IPS-20b (cell line): ENCODE measurements at regions not wholly inside any gene's neighbourhood (a gene's known extent, or its start where the extent isn't known, plus 50 kb on each side); places are given as distances from the start of the nearest gene placed in this dataset.

Experiments used
- H3K27ac ChIP-seq: one replicate; pipeline ENCODE4 v1.5.1; 2013; ENCODE audit warnings: low read length
- H3K27me3 ChIP-seq: 2 replicates; pipeline ENCODE4 v1.6.1; 2013; ENCODE audit warnings: mild to moderate bottlenecking, low read length, inconsistent platforms; ENCODE audit not compliant: insufficient read depth
- H3K36me3 ChIP-seq: 2 replicates; pipeline ENCODE4 v1.6.1; 2013; ENCODE audit warnings: low read depth, mild to moderate bottlenecking, inconsistent platforms, low read length, moderate library complexity; ENCODE audit not compliant: insufficient read depth
- H3K4me1 ChIP-seq: 2 replicates; pipeline ENCODE4 v1.6.1; 2013; ENCODE audit warnings: mild to moderate bottlenecking, control low read depth, inconsistent platforms, low read length, moderate library complexity; ENCODE audit not compliant: insufficient read depth
- H3K4me3 ChIP-seq: 2 replicates; pipeline ENCODE4 v1.5.1; 2013; ENCODE audit warnings: mild to moderate bottlenecking, low read length, inconsistent platforms
- H3K9ac ChIP-seq: 2 replicates; pipeline ENCODE4 v1.6.1; 2013; ENCODE audit warnings: low read depth, mild to moderate bottlenecking, inconsistent platforms, low read length, moderate library complexity
- H3K9me3 ChIP-seq: 2 replicates; pipeline ENCODE4 v1.6.1; 2013; ENCODE audit warnings: mild to moderate bottlenecking, low read depth, low read length, inconsistent platforms; ENCODE audit not compliant: insufficient read depth

GRCh38 chr2:103734911-103735310 lies 973.1 kb downstream of the TMEM182 start:
- no peaks in the 10 kb centered on the region; the same call in 1 of the 2 replicates for H3K4me1 ChIP-seq
- no peak overlapping the region for H3K9ac ChIP-seq
- H3K27ac ChIP-seq, result no peak overlapping the region
- no peaks in the 10 kb centered on the region for H3K36me3 ChIP-seq
- H3K4me3 ChIP-seq, result no peak overlapping the region
- H3K9me3 ChIP-seq, result no peaks in the 10 kb centered on the region; the same call in 1 of the 2 replicates
- no peaks in the 10 kb centered on the region for H3K27me3 ChIP-seq

- Histone ChIP-seq H3K27ac (no peak overlapping the region), H3K9me3 (no peaks in the 10 kb centered on the region; the same call in 1 of the 2 replicates), H3K4me1 (no peaks in the 10 kb centered on the region; the same call in 1 of the 2 replicates)
Measured at GRCh38 chr2:103738108-103738507, 976.3 kb downstream of the TMEM182 start.

DNA sequence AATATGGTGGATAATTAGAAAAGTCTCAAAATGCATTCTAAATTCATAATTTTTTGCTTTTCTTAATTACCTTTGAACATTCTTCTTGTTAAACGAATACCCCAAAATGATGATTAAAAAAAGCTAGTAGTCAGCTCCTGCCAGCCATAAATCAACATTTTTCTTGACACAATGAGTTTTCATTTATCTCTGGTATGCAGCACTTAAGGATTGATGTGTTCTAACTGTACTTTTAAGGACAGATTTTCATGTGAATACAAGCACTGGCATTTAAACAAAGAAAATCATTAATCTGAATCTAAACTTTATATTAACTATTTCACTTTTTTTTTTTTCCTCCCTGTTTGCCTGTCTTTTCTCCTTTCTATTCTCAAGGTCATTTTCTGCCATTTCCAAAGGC lies 976.8 kb downstream of the TMEM182 start:
- Histone ChIP-seq H3K36me3 (no peaks in the 10 kb centered on the region), H3K27ac (no peak overlapping the region)

More at GRCh38 chr2:103738108-103738507, 976.3 kb downstream of the TMEM182 start:
- no peak overlapping the region for H3K4me3 ChIP-seq
- no peaks in the 10 kb centered on the region for H3K36me3 ChIP-seq
- H3K9ac ChIP-seq, result no peak overlapping the region
- no peaks in the 10 kb centered on the region for H3K27me3 ChIP-seq

GRCh38 chr2:103739186-103739585 lies 977.4 kb downstream of the TMEM182 start:
- no peak overlapping the region for H3K9ac ChIP-seq
- H3K9me3 ChIP-seq, result no peaks in the 10 kb centered on the region

More for the DNA sequence above, 976.8 kb downstream of the TMEM182 start:
- H3K9ac ChIP-seq, result no peak overlapping the region
- no peak overlapping the region for H3K4me3 ChIP-seq
- no peaks in the 10 kb centered on the region for H3K27me3 ChIP-seq
- H3K9me3 ChIP-seq, result no peaks in the 10 kb centered on the region; the same call in 1 of the 2 replicates
- H3K4me1 ChIP-seq, result no peaks in the 10 kb centered on the region; the same call in 1 of the 2 replicates

GRCh38 chr2:103739921-103740320 lies 978.1 kb downstream of the TMEM182 start:
- Histone ChIP-seq H3K9ac (no peak overlapping the region), H3K36me3 (no peaks in the 10 kb centered on the region), H3K9me3 (no peaks in the 10 kb centered on the region), H3K4me3 (no peak overlapping the region), H3K27ac (no peak overlapping the region), H3K4me1 (no peaks in the 10 kb centered on the region; the same call in 1 of the 2 replicates), H3K27me3 (no peaks in the 10 kb centered on the region)

More at GRCh38 chr2:103739186-103739585, 977.4 kb downstream of the TMEM182 start:
- H3K4me3 ChIP-seq, result no peak overlapping the region
- H3K4me1 ChIP-seq, result no peaks in the 10 kb centered on the region; the same call in 1 of the 2 replicates
- no peaks in the 10 kb centered on the region for H3K27me3 ChIP-seq
- no peak overlapping the region for H3K27ac ChIP-seq
- H3K36me3 ChIP-seq, result no peaks in the 10 kb centered on the region

DNA sequence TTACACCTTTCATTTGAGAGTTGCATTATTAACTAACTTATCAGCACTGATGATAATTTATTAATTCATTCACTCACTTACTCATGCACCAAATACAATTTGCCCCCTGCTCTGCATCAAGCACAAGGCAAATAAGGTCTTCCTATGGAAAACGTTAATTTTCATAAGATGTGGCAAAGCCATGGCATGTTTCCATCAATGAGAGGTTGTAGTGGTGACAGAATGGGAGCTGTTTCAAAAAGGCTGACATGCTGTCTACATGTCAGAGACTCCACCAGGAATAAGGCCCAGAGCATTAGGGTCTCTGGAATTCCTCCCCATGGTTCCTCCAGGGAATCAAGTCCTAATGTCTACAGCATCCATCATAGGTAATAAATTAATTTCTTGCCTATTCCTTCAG lies 978.8 kb downstream of the TMEM182 start:
- Histone ChIP-seq H3K9ac (no peak overlapping the region), H3K36me3 (no peaks in the 10 kb centered on the region), H3K27ac (no peak overlapping the region), H3K4me3 (no peak overlapping the region), H3K4me1 (no peaks in the 10 kb centered on the region; the same call in 1 of the 2 replicates), H3K27me3 (no peaks in the 10 kb centered on the region), H3K9me3 (no peaks in the 10 kb centered on the region)

GRCh38 chr2:103743195-103743594 lies 981.4 kb downstream of the TMEM182 start:
- no peak overlapping the region for H3K4me3 ChIP-seq
- no peaks in the 10 kb centered on the region for H3K27me3 ChIP-seq
- no peaks in the 10 kb centered on the region for H3K36me3 ChIP-seq
- no peak overlapping the region for H3K27ac ChIP-seq
- no peaks in the 10 kb centered on the region; the same call in 1 of the 2 replicates for H3K4me1 ChIP-seq
- H3K9me3 ChIP-seq, result no peaks in the 10 kb centered on the region
- H3K9ac ChIP-seq, result no peak overlapping the region

DNA sequence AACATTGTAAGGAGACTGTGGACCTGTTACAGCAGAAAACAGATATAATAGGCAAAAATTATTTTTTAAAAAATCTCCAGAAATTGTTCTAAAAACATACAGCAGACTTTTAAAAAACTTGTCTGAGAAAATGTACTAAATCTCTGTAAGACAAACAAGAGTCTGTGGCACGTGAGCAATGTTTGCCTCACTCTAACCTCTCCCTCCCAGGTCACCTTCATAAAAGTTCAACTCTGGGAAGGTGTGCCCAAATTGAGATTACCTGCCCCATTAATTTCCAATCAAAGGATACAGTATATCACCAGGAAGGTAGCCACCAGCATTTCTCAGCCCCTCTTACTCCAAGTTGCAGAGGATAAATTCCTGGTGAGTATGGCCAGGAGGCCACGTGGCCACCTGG lies 992.7 kb downstream of the TMEM182 start:
- Histone ChIP-seq H3K4me1 (no peaks in the 10 kb centered on the region), H3K9me3 (no peaks in the 10 kb centered on the region), H3K27ac (no peak overlapping the region), H3K4me3 (no peak overlapping the region), H3K27me3 (no peaks in the 10 kb centered on the region), H3K9ac (no peak overlapping the region), H3K36me3 (no peaks in the 10 kb centered on the region)

DNA sequence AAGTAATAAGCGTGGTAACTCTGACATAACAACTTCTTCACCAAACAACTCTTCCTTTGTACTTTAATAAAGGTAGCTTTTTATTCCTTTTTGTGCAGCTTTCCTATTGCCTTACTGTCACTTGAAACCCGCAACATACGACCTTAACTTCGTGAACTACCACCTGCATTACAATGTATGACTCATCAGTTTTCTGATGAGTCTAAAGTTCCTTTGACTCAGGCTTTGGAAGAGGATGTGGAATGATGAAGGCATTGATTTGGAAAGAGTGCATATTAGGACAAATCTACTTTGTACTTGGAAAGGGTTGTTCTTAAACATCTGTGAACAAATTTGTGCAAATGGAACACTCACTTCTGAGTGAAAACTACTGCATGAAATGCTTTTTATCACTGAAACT lies 1012.1 kb downstream of the TMEM182 start:
- no peak overlapping the region for H3K9ac ChIP-seq
- H3K9me3 ChIP-seq, result no peaks in the 10 kb centered on the region
- no peaks in the 10 kb centered on the region for H3K27me3 ChIP-seq
- no peaks in the 10 kb centered on the region for H3K36me3 ChIP-seq
- H3K4me3 ChIP-seq, result no peak overlapping the region
- no peaks in the 10 kb centered on the region; the same call in 1 of the 2 replicates for H3K4me1 ChIP-seq
- no peak overlapping the region for H3K27ac ChIP-seq

GRCh38 chr2:103780088-103780702 lies 1018.4 kb downstream of the TMEM182 start:
- Histone ChIP-seq H3K36me3 (no peaks in the 10 kb centered on the region), H3K4me3 (no peak overlapping the region), H3K9me3 (no peaks in the 10 kb centered on the region), H3K9ac (no peak overlapping the region), H3K4me1 (peaks cover 12% of the 10 kb centered on the region), H3K27ac (no peak overlapping the region), H3K27me3 (peaks cover 11% of the 10 kb centered on the region; the same call in 1 of the 2 replicates)

GRCh38 chr2:103781313-103781712 lies 1019.5 kb downstream of the TMEM182 start:
- H3K9ac ChIP-seq, result no peak overlapping the region
- peaks cover 15% of the 10 kb centered on the region; the same call in 1 of the 2 replicates for H3K27me3 ChIP-seq
- peaks cover 20% of the 10 kb centered on the region for H3K4me1 ChIP-seq
- H3K36me3 ChIP-seq, result no peaks in the 10 kb centered on the region
- H3K9me3 ChIP-seq, result no peaks in the 10 kb centered on the region
- H3K4me3 ChIP-seq, result no peak overlapping the region
- no peak overlapping the region for H3K27ac ChIP-seq

GRCh38 chr2:103784261-103784660 lies 1022.4 kb downstream of the TMEM182 start:
- Histone ChIP-seq H3K27me3 (peaks cover 44% of the 10 kb centered on the region), H3K9me3 (no peaks in the 10 kb centered on the region), H3K9ac (no peak overlapping the region), H3K36me3 (no peaks in the 10 kb centered on the region), H3K4me1 (peaks cover 29% of the 10 kb centered on the region), H3K27ac (no peak overlapping the region), H3K4me3 (no peak overlapping the region)
